Endothelial cell of umbilical vein (primary cell): ENCODE measurements at regions not wholly inside any gene's neighbourhood (a gene's known extent, or its start where the extent isn't known, plus 50 kb on each side); places are given as distances from the start of the nearest gene placed in this dataset.

Experiments used
- BruUV-seq: library from RNA; stranded (reverse); fragments of 400-500 nt; replicated peaks from 2 replicates; lab custom pipeline; 2021; lab: Mats Ljungman, UMichigan
- CTCF ChIA-PET: fragments of 300-600, 350-600 bp; sonication (Branson Sonifier 250); formaldehyde crosslinking; loops from one replicate; lab custom pipeline; 2021; ENCODE audit warnings: antibody characterized with exemption, inconsistent platforms; lab: Charles Lee
- POLR2A ChIA-PET: fragments of 300-600, 350-600 bp; sonication (Branson Sonifier 250); formaldehyde crosslinking; loops from one replicate; lab custom pipeline; 2021; ENCODE audit warnings: antibody characterized with exemption, inconsistent platforms; lab: Charles Lee
- DNase-seq: peaks from one replicate; pipeline ENCODE4 v3.0.0-alpha.2; 2011; ENCODE audit warnings: low read depth, low spot score
- FAIRE-seq: peaks from 2 replicates; lab custom pipeline; 2011; peaks lifted over from hg19 to GRCh38; lab: Jason Lieb, UNC
- H2AFZ ChIP-seq: 2 replicates; pipeline ENCODE4 v1.6.0; 2012; ENCODE audit warnings: low read depth, low read length, control low read depth, inconsistent platforms
- H3K27ac ChIP-seq: 2 replicates; pipeline ENCODE4 v1.5.1; 2011; ENCODE audit warnings: low read depth, mild to moderate bottlenecking, control low read depth, low read length, moderate library complexity; ENCODE audit not compliant: insufficient read depth
- H3K27me3 ChIP-seq, 2 experiments: 2 replicates each; pipeline versions ENCODE4 v1.6.0 to v1.6.1; 2011; ENCODE audit warnings: low read length in 2 of 2, mixed read lengths in 1 of 2; ENCODE audit not compliant: control insufficient read depth in 2 of 2, insufficient read depth in 2 of 2
- H3K36me3 ChIP-seq, 2 experiments: 2 replicates in 1 of 2; 3 replicates in 1 of 2; pipeline ENCODE4 v1.5.1; 2011; ENCODE audit warnings: low read length in 2 of 2, mild to moderate bottlenecking in 1 of 2, moderate library complexity in 1 of 2; ENCODE audit not compliant: control insufficient read depth in 2 of 2, insufficient read depth in 2 of 2; ENCODE audit errors: extremely low read depth in 1 of 2
- H3K4me1 ChIP-seq: 3 replicates; pipeline ENCODE4 v1.5.1; 2011; ENCODE audit warnings: mild to moderate bottlenecking, low read length; ENCODE audit not compliant: control insufficient read depth, insufficient read depth; ENCODE audit errors: extremely low read depth
- H3K4me2 ChIP-seq: 2 replicates; pipeline ENCODE4 v1.6.1; 2011; ENCODE audit warnings: low read length, control low read depth, mixed read lengths; ENCODE audit not compliant: insufficient read depth
- H3K4me3 ChIP-seq, 3 experiments: fragments of 200-600 bp in 1 of 3; sonication (generic), shearing (Covaris generic) in 1 of 3; replicated peaks in 1 of 3; 2 replicates each; pipeline ENCODE4 v1.5.1; 2011 to 2016; ENCODE audit warnings: control low read depth in 3 of 3, low read length in 3 of 3, mild to moderate bottlenecking in 2 of 3, inconsistent platforms in 1 of 3, low read depth in 1 of 3, moderate library complexity in 1 of 3; ENCODE audit not compliant: insufficient read depth in 1 of 3
- H3K79me2 ChIP-seq: 2 replicates; pipeline ENCODE4 v1.6.0; 2012; ENCODE audit warnings: low read length, inconsistent platforms; ENCODE audit not compliant: control insufficient read depth, insufficient read depth
- H3K9ac ChIP-seq: replicated peaks from 2 replicates; pipeline ENCODE3; 2011; ENCODE audit warnings: low read length, control low read depth; ENCODE audit not compliant: insufficient read depth; ENCODE audit errors: extremely low read depth
- H3K9me1 ChIP-seq: replicated peaks from 3 replicates; pipeline ENCODE4 v1.6.0; 2011; ENCODE audit warnings: mild to moderate bottlenecking, low read length; ENCODE audit not compliant: control insufficient read depth, insufficient read depth; ENCODE audit errors: extremely low read depth
- H3K9me3 ChIP-seq: replicated peaks from 2 replicates; pipeline ENCODE4 v1.5.1; 2012; ENCODE audit warnings: low read length, inconsistent platforms; ENCODE audit not compliant: control insufficient read depth, insufficient read depth
- H4K20me1 ChIP-seq: replicated peaks from 2 replicates; pipeline ENCODE3; 2011; ENCODE audit warnings: mild to moderate bottlenecking, low read length; ENCODE audit not compliant: control insufficient read depth, insufficient read depth; ENCODE audit errors: extremely low read depth
- EZH2 ChIP-seq: IDR thresholded peaks from 2 replicates; pipeline ENCODE4 v1.6.1; 2012; ENCODE audit warnings: borderline replicate concordance, low read depth, mild to moderate bottlenecking, moderate library complexity, low read length, inconsistent platforms; ENCODE audit not compliant: severe bottlenecking
- FOS ChIP-seq: IDR thresholded peaks from 2 replicates; pipeline ENCODE4 v1.6.1; 2011; ENCODE audit warnings: mild to moderate bottlenecking, low read length, moderate library complexity, borderline replicate concordance; ENCODE audit not compliant: insufficient read depth
- GATA2 ChIP-seq: IDR thresholded peaks from 2 replicates; pipeline ENCODE4 v1.7.0; 2011; ENCODE audit warnings: low read depth, mild to moderate bottlenecking, moderate library complexity, mixed read lengths, low read length; ENCODE audit not compliant: insufficient read length, insufficient read depth
- JUN ChIP-seq: IDR thresholded peaks from 2 replicates; pipeline ENCODE4 v1.6.1; 2011; ENCODE audit warnings: borderline replicate concordance, low read depth; ENCODE audit not compliant: insufficient read length, insufficient read depth
- MYC ChIP-seq: IDR thresholded peaks from one replicate; pipeline ENCODE4 v1.6.1; 2011; ENCODE audit warnings: mild to moderate bottlenecking, low read depth, low read length
- POLR2A ChIP-seq: IDR thresholded peaks from 2 replicates; pipeline ENCODE4 v1.6.1; 2012; ENCODE audit warnings: low read depth, mild to moderate bottlenecking, control low read depth, low read length
- POLR2AphosphoS5 ChIP-seq: IDR thresholded peaks from 2 replicates; pipeline ENCODE4 v1.6.1; 2012; ENCODE audit warnings: low read depth, mild to moderate bottlenecking, control low read depth, low read length, moderate library complexity; ENCODE audit not compliant: insufficient read depth
- dilution Hi-C: fragments of 300-500 bp; cut with MboI; formaldehyde crosslinking; loops from one replicate; pipeline ENCODE4 v1.15.0; 2019; ENCODE audit warnings: low sequenced_read_pairs; ENCODE audit not compliant: extremely low pct_ligation_motif_present
- intact Hi-C: fragments of 100-400 bp; cut with micrococcal nuclease; formaldehyde crosslinking; loops from one replicate; pipeline ENCODE4 v1.10.0; 2022
- TF ChIP-seq, protein P1 (sequence below), 2 donors: IDR thresholded peaks; 1 replicate in 1 of 2; 2 replicates in 1 of 2; pipeline ENCODE4 v1.5.1; 2011; ENCODE audit warnings: low read length in 2 of 2, mild to moderate bottlenecking in 2 of 2, moderate library complexity in 2 of 2, control low read depth in 1 of 2, inconsistent platforms in 1 of 2, low read depth in 1 of 2; ENCODE audit not compliant: insufficient read depth in 1 of 2; ENCODE audit errors: extremely low read depth in 1 of 2
- TF ChIP-seq, protein P2 (sequence below): IDR thresholded peaks from 2 replicates; pipeline ENCODE4 v1.6.1; 2011; ENCODE audit not compliant: insufficient read depth, insufficient read length

DNA sequence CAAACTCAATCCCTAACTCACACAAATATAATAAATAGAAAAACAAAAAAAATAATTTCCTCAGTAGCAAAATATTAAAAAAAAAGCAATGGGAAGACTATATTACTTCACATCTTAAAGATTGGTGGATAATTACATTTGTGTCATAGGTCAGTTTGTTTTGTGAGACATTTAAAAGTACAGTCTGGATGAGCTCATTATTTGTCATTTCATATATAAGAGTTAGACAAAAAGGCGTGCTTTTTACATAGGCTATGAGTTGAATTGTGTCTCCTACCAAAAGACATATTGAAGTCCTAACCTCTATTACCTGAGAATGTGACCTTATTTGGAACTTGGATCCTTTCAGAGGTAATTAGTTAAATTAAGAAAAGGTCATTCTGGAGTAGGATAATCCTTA, 710.1 kb upstream of the CBLB start:
- ChIA-PET POLR2A (no interaction called here), CTCF (no interaction called here)
- H3K9ac ChIP-seq: no peak overlapping the region
- intact Hi-C loops: no loop called here
- no peaks in the 10 kb centered on the region for H3K36me3 ChIP-seq
- TF ChIP-seq FOS (peak; percentile 18), MYC (no peak)
- no peak overlapping the region for H3K4me2 ChIP-seq
- no peak overlapping the region for H3K27ac ChIP-seq
- H3K9me1 ChIP-seq: no peaks in the 10 kb centered on the region
- dilution Hi-C loops: no loop called here
- H4K20me1 ChIP-seq: no peaks in the 10 kb centered on the region
- no peak for DNase-seq
- H3K79me2 ChIP-seq: no peaks in the 10 kb centered on the region
- no peak overlapping the region for H3K4me3 ChIP-seq
- BruUV-seq: no TSS peak
- no peak for FAIRE-seq
- no peaks in the 10 kb centered on the region for H3K4me1 ChIP-seq
- no peaks in the 10 kb centered on the region for H3K9me3 ChIP-seq
- H3K27me3 ChIP-seq: no peaks in the 10 kb centered on the region
- H2AFZ ChIP-seq: no peak overlapping the region

DNA sequence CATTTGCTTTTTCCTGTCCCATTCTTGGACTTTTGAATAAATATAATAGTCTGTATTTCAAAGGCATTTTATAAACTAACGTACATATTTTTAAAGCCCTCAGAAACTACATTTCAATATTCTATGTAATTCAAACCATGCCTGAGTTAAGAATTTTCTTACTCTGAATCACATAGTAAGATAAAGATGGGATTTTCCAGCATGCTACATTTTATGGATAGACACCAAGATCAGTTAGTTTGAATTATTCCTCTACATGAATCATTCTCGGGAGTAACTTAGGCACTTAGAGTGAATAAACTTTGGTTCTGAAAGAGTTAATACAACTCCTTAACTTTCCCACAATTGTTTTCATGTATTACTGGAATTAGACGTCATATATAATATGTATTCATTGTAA, 713.3 kb upstream of the CBLB start:
- Histone ChIP-seq H3K27ac (no peak overlapping the region), H3K4me2 (no peak overlapping the region), H4K20me1 (no peaks in the 10 kb centered on the region), H2AFZ (no peak overlapping the region), H3K9me1 (no peaks in the 10 kb centered on the region), H3K79me2 (no peaks in the 10 kb centered on the region), H3K9me3 (no peaks in the 10 kb centered on the region), H3K4me1 (no peaks in the 10 kb centered on the region), H3K36me3 (no peaks in the 10 kb centered on the region), H3K9ac (no peak overlapping the region), H3K4me3 (no peak overlapping the region), H3K27me3 (no peaks in the 10 kb centered on the region)
- FAIRE-seq (no peak), DNase-seq (no peak)
- CTCF ChIA-PET: no interaction called here
- POLR2A ChIA-PET: no interaction called here
- BruUV-seq: no TSS peak
- dilution Hi-C loops: no loop called here
- TF ChIP-seq, protein P1, sequence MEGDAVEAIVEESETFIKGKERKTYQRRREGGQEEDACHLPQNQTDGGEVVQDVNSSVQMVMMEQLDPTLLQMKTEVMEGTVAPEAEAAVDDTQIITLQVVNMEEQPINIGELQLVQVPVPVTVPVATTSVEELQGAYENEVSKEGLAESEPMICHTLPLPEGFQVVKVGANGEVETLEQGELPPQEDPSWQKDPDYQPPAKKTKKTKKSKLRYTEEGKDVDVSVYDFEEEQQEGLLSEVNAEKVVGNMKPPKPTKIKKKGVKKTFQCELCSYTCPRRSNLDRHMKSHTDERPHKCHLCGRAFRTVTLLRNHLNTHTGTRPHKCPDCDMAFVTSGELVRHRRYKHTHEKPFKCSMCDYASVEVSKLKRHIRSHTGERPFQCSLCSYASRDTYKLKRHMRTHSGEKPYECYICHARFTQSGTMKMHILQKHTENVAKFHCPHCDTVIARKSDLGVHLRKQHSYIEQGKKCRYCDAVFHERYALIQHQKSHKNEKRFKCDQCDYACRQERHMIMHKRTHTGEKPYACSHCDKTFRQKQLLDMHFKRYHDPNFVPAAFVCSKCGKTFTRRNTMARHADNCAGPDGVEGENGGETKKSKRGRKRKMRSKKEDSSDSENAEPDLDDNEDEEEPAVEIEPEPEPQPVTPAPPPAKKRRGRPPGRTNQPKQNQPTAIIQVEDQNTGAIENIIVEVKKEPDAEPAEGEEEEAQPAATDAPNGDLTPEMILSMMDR (IDR thresholded peaks at IDR 0.05; ENCODE audit: extremely low read depth in 1 of 2, insufficient read depth in 1 of 2, low read depth in 1 of 2, low read length in 2 of 2): no peak
- no peak for TF ChIP-seq POLR2AphosphoS5
- no peak for TF ChIP-seq EZH2
- TF ChIP-seq FOS: no peak
- TF ChIP-seq, protein P2, sequence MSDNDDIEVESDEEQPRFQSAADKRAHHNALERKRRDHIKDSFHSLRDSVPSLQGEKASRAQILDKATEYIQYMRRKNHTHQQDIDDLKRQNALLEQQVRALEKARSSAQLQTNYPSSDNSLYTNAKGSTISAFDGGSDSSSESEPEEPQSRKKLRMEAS: no peak
- TF ChIP-seq MYC: no peak
- no peak for TF ChIP-seq JUN
- no peak for TF ChIP-seq GATA2
- no peak for TF ChIP-seq POLR2A
- intact Hi-C loops: no loop called here
